RPMI7951 (cell line): ENCODE measurements at regions not wholly inside any gene's neighbourhood (a gene's known extent, or its start where the extent isn't known, plus 50 kb on each side); places are given as distances from the start of the nearest gene placed in this dataset.
"Not testable (repeated sequence)": the region's sequence is repeated elsewhere in the genome, so short reads cannot be mapped to it uniquely, and the experiment has no call there.

Source experiments
- DNase-seq: peaks from one replicate; pipeline ENCODE4 v3.0.0-alpha.2; 2012; ENCODE audit warnings: low read depth

GRCh38 chr13:97875218-97875617 is 78.3 kb upstream of the IPO5 start:
- no peak for DNase-seq

- no peak for DNase-seq
Observed at GRCh38 chr13:97875911-97876310, 77.6 kb upstream of the IPO5 start.

- no peak for DNase-seq
Observed at GRCh38 chr13:97878431-97879375, 74.8 kb upstream of the IPO5 start.

- DNase-seq, result peak; percentile 85
Observed at GRCh38 chr13:97879646-97880310, 73.7 kb upstream of the IPO5 start.

GRCh38 chr13:97880311-97880675 is 73.2 kb upstream of the IPO5 start:
- DNase-seq, result no peak

GRCh38 chr13:97881556-97881955 is 71.9 kb upstream of the IPO5 start:
- no peak for DNase-seq

GRCh38 chr13:97883396-97883795 is 70.1 kb upstream of the IPO5 start:
- no peak for DNase-seq

- DNase-seq, result no peak
Observed at GRCh38 chr13:97884707-97885468, 68.6 kb upstream of the IPO5 start.

GRCh38 chr13:97885641-97886040 is 67.8 kb upstream of the IPO5 start:
- DNase-seq, result no peak

GRCh38 chr13:97889803-97890202 is 63.7 kb upstream of the IPO5 start:
- DNase-seq, result peak; percentile 17

GRCh38 chr13:97890573-97890972 is 62.9 kb upstream of the IPO5 start:
- no peak for DNase-seq

- DNase-seq, result not testable (repeated sequence)
Observed at GRCh38 chr13:97891964-97892363, 61.5 kb upstream of the IPO5 start.

GRCh38 chr13:97892717-97893116 is 60.8 kb upstream of the IPO5 start:
- DNase-seq, result peak; percentile 10

- DNase-seq, result no peak
Observed at GRCh38 chr13:97895383-97895782, 58.1 kb upstream of the IPO5 start.

GRCh38 chr13:97896446-97896845 is 57.0 kb upstream of the IPO5 start:
- no peak for DNase-seq

- DNase-seq, result no peak
Observed at GRCh38 chr13:97901716-97902115, 51.8 kb upstream of the IPO5 start.
